Kidney capillary endothelial cell (primary cell): ENCODE measurements at regions not wholly inside any gene's neighbourhood (a gene's known extent, or its start where the extent isn't known, plus 50 kb on each side); places are given as distances from the start of the nearest gene placed in this dataset.
"Not testable (repeated sequence)": the region's sequence is repeated elsewhere in the genome, so short reads cannot be mapped to it uniquely, and the experiment has no call there.

Experiments
- DNase-seq: peaks from one replicate; pipeline ENCODE4 v3.0.0-alpha.2; 2018; ENCODE audit warnings: low spot score

GRCh38 chr2:193201583-193201982 is 1006.9 kb upstream of the TMEFF2 start:
- no peak for DNase-seq

GRCh38 chr2:193199322-193199721 is 1004.6 kb upstream of the TMEFF2 start:
- DNase-seq = no peak

GRCh38 chr2:193187816-193188215 is 993.1 kb upstream of the TMEFF2 start:
- DNase-seq = no peak

DNA sequence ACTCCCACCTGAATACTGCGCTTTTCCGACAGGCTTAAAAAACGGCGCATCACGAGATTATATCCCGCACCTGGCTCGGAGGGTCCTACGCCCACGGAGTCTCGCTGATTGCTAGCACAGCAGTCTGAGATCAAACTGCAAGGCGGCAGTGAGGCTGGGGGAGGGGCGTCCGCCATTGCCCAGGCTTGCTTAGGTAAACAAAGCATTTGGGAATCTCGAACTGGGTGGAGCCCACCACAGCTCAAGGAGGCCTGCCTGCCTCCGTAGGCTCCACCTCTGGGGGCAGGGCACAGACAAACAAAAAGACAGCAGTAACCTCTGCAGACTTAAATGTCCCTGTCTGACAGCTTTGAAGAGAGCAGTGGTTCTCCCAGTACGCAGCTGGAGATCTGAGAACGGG is 976.2 kb upstream of the TMEFF2 start:
- DNase-seq = not testable (repeated sequence)

- no peak for DNase-seq
These were observed 961.7 kb upstream of the TMEFF2 start for GRCh38 chr2:193156480-193156879.

GRCh38 chr2:193154076-193154475 is 959.3 kb upstream of the TMEFF2 start:
- no peak for DNase-seq

DNA sequence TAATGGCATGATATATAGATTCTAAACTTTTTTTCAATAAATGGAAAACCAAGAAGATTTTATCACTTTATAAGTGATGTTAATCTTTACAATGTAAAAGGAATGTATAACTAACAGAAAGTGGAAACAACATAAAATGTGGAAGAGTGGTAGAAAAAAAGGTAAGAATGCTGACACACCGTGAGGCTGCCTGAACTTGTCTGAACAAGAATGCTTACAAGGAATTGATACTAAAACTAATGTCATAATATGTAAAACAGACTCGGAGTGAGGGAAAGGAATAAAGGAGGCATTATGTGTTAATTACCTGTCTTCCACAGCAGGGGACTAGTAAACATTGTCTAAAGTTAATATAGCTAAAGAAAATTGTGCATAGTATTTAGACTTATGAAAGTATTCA is 958.8 kb upstream of the TMEFF2 start:
- no peak for DNase-seq

GRCh38 chr2:193142467-193142866 is 947.7 kb upstream of the TMEFF2 start:
- not testable (repeated sequence) for DNase-seq

- DNase-seq = no peak
These were observed 947.3 kb upstream of the TMEFF2 start for GRCh38 chr2:193141998-193142397.

GRCh38 chr2:193140895-193141294 is 946.2 kb upstream of the TMEFF2 start:
- DNase-seq = not testable (repeated sequence)

DNA sequence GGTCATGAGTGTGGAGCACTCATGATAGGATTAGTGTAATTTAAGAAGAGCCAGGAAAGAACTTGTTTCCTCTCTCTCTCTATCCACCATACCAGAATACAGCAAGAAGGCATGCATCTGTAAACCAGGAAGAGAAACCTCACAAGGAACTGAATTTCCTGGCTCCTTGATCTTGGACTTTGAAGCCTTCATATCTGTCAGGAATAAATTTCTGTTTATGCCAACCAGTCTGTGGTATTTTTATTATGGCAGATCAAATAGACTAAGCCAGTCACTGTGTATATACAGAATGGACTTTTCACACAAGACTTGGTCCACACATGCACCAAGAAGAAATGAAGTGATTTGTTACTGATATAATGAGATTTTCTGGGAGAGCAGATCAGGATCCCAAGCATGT is 930.1 kb upstream of the TMEFF2 start:
- no peak for DNase-seq

DNA sequence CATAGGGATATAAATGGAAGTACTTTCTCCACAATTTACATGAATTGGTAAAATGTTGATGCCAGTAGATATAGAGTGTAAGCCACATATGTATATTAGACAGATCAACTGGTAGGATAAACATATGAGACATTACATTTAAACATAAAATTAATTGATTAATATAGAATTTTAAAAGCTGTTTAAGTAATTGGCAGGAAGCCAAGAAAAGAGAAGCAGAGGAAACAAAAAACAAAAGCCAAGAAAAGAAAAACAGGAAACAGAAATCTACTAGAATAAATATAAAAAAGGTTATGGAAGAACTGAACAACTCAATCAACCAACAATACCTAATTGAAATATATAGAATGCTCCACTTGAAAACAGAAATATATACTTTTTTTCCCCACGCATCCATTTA is 920.1 kb upstream of the TMEFF2 start:
- no peak for DNase-seq

DNA sequence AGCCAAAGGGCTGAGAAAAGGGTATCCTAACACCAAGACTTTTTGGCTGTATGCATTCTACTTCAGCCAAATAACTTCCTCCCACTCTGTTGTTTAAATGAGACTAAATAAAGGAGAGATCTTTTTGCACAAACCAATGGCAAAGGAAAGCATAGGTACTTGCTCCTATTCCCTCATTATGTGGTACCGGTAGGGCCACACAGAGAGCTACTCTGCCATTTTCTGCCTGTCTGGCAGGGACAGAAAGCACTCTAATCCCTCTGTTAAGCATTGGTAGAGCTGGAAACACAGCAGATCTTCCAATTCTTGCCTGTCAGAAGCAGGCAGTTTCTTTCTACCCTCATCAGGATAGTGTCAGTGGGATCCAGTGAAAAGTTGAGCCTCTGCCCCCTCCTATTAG is 918.3 kb upstream of the TMEFF2 start:
- no peak for DNase-seq

DNA sequence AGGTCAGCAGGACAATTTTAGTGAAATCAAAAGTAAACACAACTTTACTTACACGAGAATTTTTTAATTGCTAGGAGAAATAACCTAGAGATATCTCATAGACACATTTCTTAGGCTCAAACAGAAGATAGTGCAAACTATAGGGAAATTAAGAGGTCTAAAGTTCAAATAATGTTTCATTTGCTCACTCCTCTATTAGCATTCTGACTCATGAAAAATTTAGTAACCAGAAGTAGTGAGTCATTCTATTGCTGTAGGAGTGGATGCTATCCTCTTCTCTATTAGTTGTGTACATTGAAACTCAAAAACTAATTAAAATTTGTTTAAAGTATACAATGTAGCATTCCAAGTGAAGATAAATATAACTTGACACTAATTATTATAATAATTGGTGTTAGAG is 908.3 kb upstream of the TMEFF2 start:
- peak; percentile 16 for DNase-seq

GRCh38 chr2:193101591-193101990 is 906.9 kb upstream of the TMEFF2 start:
- no peak for DNase-seq

GRCh38 chr2:193088026-193088425 is 893.3 kb upstream of the TMEFF2 start:
- no peak for DNase-seq

GRCh38 chr2:193076995-193077394 is 882.3 kb upstream of the TMEFF2 start:
- DNase-seq = no peak

DNA sequence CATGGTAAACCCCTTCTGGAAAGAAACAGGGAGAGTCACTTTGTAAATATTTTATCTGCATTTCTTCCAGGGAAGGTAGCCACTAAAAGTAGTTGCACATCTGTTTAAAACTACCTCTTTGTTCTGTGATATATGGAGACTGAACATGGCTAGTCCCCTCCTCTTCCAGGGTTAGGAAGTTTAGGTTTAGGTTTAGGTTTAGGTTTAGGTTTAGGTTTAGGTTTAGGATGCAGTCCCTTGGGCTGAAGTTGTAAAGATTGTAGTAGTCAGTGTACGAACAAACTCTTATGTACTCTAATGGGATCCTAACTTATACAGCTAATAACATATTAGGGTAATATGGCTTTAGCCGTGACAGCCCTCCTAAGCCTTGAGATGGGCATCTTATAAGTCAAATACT is 880.2 kb upstream of the TMEFF2 start:
- no peak for DNase-seq

- no peak for DNase-seq
These were observed 877.9 kb upstream of the TMEFF2 start for GRCh38 chr2:193072647-193073046.

DNA sequence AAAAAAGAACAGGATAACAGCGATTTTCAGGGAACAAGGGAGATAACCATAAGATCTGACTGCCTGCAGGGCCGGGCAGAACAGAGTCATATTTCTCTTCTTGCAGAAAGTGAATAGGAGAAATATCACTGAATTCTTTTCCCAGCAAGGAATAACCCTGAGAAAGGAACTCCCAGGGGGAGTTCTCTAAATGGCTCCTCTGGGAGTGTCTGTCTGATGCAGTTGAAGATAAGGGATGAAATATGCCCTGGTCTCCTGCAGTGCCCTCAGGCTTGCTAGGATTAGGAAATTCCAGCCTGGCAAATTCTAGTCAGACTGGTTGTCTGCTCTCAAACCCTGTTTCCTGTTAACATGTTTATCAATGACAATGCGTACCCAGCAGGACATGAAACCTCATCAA is 830.8 kb upstream of the TMEFF2 start:
- not testable (repeated sequence) for DNase-seq

DNA sequence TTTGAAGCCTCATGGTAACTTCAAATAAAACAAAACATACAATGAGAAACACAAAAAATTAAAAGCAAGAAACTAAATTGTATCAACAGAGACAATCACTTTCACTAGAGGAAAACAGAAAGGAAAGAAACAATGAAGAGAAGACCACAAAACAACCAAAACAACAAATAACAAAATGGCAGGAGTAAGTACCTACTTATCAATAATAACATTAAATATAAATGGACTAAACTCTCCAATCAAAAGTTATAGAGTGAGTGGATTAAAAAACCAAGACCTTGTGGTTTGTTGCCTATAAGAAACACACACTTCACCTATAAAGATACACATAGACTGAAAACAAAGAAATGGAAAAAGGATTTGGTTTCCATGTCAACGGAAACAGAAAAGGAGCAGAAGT is 830.1 kb upstream of the TMEFF2 start:
- no peak for DNase-seq

GRCh38 chr2:193011870-193012269 is 817.1 kb upstream of the TMEFF2 start:
- no peak for DNase-seq

DNA sequence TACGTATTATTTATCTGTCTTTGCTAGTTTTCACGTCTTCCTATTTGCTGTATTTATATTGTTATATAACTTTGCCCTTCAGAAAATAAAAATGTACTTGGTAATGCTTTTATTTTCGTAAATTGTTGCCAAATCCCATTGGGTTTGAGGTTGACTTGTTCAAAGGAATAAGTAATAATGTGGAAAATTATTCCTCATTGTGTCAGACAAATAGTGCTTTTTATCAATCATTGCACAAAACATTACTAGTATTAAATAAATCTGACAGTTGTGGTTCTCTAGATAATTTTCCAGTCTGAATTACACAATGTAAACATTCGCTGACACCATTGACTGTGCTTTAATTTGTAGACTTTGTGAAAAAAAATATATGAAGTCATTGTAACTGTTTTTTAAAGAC is 798.3 kb upstream of the TMEFF2 start:
- no peak for DNase-seq

DNA sequence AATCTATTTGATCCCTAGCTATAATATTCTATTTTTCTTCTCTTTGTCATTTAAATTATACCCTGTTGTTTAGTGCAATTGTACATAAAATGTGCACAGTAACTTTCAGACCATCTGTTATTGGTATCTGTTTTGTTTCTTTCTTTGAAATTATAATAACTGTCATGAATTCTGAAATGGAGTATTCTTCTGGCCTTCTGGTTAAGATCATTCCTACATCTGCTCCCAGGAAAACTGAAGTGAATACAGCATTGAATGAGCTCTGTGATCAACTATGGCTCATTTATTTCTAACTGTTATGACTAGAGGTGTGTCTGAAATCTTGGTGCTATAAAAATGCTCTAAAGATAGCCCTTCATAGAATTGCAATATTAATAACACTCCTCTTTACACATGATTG is 788.4 kb upstream of the TMEFF2 start:
- DNase-seq = no peak

GRCh38 chr2:192978395-192978794 is 783.7 kb upstream of the TMEFF2 start:
- no peak for DNase-seq
